UCSD-AML1 (cell line): ENCODE measurements at regions not wholly inside any gene's neighbourhood (a gene's known extent, or its start where the extent isn't known, plus 50 kb on each side); places are given as distances from the start of the nearest gene placed in this dataset.
A peak's percentile ranks its signal among the peaks of the same experiment; 100 is the strongest.

ENCODE experiments used
- DNase-seq: peaks from one replicate; lab custom pipeline; 2025; ENCODE audit not compliant: unreplicated experiment; lab: John Stamatoyannopoulos, UW

DNA sequence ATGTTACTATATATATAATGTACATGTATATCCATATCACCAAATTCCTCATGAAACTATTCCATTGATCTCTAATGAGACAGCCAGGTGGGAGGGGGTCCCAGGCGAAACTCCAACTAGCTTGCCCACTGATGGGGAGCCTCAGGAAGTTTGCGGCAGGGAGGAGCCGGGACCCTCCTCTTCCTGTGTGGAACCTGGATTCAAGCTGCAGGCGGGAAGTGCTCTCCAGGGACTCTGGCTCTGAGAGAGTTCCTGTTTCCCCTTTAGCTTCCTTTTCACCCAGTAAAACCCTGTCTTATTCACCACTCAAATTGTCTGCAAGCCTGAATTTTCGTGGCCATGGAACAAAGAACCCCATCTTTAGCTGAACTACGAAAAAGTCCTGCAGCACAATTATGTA, 152.2 kb downstream of the OPN5 start:
- DNase-seq: peak; percentile 58

DNA sequence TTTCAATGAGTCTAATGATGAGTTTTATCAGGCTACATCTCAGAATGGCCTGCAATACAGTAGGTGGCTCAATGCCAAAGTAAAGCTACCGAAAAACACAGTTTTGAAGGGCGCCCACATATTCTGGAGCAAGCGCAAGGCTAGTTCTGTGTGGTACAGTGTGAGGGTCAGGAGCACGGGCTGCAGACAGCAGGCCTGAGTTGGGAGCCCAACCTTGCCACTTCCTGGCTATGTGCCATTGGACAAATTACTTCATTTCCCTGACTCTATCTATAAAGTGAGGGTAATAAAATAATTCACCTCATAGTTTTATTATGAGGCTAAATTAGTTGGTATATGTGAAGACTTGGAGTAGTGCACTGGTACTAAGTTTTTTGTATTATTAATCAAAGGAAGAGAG, 150.7 kb downstream of the OPN5 start:
- peak; percentile 6 for DNase-seq

DNA sequence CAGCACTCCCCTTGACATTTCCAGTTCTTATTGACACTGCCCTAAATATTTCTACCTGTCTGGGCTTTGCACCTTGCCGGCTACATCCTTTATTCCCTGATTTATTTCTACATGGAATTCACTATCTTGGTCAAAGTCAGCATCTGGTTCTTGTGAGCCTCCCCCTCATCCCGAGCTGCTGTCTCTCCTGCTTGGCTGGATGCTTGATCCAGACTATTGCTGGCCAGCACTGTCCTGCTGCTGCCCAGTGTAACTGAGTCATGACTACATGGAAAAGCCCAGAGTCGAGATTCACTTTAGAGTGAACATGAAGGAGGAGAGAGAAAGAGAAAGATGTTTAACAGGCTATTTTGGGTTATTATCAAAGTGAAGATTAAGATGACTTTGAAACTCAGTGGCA, 142.2 kb downstream of the OPN5 start:
- no peak for DNase-seq

DNA sequence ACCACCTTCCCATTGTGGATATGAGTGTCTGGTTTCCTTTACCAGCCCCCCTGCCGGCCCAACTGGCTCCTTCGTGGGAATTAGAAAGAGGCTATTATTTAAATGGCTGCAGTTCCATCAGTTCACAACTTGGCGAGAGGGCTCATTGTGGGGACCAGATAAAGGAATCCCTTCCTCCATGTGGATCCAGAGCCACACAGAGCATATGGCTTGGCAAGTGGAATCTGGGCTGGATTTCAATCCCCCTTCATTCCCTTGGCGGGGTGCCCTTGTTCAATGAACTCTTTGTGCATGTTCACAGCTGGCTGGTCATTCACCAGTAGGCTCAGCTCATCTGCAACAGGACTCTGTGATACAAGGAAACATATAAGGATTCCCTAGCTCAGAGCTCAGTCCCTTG, 140.6 kb downstream of the OPN5 start:
- no peak for DNase-seq

DNA sequence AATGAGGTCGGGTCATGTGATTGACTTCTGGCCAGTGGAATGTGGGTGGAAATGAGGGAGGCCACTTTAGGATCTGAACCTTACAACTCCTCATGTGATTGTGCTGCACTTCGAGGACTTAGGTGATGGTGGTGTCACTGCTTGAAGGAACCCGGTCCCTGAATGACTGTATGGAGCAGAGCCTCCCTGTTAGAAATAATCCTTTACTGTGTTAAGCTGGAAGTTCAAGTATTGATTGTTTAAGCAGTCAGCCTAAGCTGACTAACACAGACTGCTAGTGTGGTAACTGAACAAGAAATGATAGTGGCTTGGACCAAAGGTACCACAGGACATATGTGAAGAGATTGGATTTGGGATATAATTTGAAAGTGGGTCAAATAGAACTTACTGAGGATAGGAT, 138.0 kb downstream of the OPN5 start:
- no peak for DNase-seq

DNA sequence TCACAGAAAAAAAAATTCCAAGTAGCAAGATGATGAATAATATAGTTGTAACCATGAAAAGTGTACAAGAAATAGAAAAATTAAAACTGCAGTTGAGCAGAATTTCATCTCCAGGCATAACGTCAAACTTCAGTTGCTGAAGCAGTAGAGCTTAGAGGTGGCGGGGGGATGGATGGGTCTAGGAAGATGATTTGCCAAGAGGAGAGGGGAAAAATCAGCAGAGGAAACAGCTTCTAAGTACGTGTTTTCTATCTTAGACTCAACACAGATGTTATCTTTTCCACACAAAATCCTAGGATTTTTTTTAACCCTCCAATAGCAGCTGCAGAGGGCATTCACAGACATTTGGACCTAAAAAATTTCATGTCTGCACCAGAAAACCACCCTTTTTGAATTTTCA, 136.0 kb downstream of the OPN5 start:
- DNase-seq: no peak

DNA sequence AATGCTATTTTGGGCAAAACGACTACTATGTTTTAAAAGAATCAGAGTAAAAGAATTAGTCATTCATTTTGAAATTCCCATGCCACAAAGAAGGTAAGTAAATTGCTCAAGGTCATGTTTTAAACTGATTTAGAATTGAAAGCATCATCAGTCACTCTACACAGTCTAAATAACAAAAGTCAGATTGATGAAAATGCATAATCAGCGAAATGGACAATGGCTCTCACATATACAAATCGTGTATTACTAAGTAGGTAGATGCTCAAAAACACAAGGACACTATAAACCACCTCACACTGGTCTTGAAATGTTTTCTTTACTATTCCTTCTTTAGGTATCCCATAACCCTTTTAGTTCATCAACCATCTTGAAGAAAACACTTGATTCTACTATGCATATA, 135.4 kb downstream of the OPN5 start:
- no peak for DNase-seq

DNA sequence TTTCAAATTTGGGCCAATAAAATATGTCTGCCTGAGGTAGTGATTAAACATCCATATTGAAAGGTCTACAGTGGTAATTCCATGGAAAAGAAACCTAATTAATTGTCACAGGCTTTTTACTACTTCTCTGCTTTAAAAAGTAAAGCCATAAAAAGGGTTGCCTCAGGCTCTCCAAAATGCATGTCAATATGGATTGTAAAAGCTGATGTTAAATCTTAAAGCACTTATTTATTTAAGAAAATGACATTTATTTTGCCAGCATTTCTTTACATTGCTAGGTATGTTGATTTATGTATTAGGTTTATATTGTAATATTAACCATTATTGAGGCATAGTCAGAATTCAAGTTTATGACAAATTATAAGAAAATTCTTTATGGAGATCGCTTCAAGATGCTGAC, 133.2 kb downstream of the OPN5 start:
- DNase-seq: no peak

DNA sequence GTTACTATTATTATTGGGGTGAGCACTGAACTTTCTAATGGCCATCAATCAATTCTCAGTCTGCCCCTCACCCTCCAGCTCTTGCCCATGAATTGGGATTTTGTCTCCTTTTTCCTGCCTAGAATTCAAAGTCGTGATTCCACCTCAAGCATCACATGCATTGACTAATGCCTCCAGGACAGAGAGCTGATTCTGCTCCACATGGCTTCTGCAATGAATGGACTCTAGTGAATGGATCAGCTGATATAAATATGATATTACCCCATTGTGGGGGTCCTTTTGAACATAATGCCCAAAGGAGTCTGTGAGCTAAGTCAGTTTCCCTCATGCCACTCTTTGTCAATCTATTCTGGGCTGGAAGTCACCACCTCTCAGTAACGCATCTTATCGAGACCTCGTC, 126.4 kb downstream of the OPN5 start:
- no peak for DNase-seq

DNA sequence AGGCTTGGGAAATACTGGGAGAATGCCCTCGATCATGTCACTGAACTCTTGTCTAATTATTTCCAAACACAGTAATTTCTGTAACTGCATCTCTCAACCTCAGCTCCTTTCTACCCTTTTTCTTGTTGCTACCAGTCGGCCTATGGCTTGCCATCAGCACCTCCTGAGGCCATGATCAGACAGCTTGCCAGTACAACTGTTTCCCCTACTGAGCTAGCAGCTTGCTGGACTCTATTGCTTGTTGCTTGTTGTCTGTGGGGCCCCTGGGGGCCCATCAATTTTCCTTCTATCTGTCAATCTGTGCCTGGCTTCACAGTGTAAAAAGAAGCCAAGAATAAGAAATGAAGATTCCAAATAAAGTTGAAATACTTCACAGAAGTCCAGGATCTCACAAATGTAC, 123.9 kb downstream of the OPN5 start:
- DNase-seq: no peak

DNA sequence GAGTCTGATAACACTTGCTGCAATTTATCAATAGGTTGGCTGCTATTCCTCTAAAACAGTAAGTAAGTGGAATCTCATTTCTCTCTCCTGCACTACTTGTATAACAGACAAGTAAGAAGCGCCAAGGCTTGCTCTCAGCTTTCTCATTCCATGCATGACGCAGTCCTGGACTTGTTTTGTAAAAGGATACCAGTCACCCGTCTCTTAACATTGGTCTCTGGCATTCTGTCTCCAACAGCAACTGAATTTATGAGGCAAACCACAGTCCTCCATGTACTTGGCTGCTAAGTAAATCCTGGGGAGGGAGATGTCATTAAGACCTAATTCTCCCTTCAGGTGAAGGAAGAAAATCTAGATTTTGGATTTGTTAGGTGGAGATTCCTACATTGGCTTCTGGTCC, 115.4 kb downstream of the OPN5 start:
- DNase-seq: no peak

DNA sequence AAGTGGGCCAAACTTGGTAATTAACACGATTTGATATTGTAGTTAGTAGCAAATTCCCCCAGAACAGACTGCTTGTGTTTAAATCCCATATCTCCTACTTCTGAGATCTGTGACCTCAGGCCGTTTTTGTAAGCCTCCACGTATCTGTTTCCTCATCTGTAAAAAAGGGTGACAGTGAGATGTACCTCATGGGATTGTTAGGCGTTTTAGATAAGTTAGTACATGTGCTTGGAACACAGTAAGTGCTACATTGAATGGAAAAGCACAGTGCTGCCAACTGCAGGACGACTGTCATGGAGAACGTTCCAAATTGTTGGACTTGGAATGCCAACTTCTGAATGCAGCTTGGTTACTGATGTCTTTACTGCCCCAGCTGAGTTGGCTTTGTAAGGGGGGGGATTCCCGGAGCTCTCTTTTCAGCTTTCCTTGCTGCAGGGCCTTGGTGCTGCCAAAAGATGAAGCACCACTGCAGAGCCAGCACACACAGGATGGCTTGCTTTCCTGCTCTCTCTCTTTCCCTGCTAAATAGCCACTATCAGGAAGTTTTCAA, 108.6 kb downstream of the OPN5 start:
- DNase-seq: no peak

DNA sequence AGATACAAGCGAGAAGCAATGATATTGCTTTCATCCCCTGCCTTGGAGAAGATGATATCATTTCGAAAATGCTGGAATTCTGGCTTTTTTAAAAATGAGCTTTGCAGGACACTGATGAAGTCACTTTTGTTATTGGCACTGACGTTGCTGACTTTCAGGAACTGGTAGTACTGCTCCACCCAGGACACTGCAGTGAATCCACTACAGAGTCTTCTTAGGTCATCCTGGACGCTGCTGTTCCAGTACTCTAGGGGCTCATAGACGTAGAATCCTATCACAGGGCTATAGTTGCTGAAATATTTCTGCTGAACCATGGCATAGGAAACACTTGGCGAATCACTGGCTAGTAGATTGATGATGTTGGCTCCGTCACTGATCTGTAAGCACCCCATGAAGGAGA, 97.2 kb downstream of the OPN5 start:
- no peak for DNase-seq
